ENCODE measurements at regions not wholly inside any gene's neighbourhood (a gene's known extent, or its start where the extent isn't known, plus 50 kb on each side); places are given as distances from the start of the nearest gene placed in this dataset.

DNA sequence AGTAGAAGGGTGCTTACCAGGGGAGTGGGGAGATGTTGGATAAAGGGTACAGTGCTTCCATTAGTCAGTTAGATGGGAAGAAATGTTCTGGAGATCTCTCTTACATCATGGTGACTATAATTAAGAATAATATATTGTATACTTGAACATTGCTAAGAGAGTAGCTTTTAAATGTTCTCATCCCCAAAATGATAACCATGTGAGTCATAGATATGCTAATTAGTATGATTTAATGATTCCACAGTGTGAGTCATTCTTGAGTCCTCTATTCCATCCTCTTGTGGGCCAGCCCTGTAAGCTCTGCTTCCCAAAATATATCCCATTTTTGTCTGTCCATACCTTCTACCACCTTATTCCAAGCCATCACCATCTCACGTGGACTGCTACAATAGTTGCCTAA, 80.6 kb upstream of the CDH11 start:
- TF ChIP-seq POLR2A (IDR thresholded peaks at IDR 0.05; ENCODE audit: low read depth, low read length) (no peak), BHLHE40 (IDR thresholded peaks at IDR 0.05; ENCODE audit: low read depth, low read length) (no peak), CEBPB (IDR thresholded peaks at IDR 0.05; ENCODE audit: low read depth, low read length) (no peak), RFX5 (IDR thresholded peaks at IDR 0.05; ENCODE audit: low read depth, low read length) (no peak), CHD1 (IDR thresholded peaks at IDR 0.05; ENCODE audit: low read depth, low read length) (no peak)
- TF ChIP-seq, protein P1, sequence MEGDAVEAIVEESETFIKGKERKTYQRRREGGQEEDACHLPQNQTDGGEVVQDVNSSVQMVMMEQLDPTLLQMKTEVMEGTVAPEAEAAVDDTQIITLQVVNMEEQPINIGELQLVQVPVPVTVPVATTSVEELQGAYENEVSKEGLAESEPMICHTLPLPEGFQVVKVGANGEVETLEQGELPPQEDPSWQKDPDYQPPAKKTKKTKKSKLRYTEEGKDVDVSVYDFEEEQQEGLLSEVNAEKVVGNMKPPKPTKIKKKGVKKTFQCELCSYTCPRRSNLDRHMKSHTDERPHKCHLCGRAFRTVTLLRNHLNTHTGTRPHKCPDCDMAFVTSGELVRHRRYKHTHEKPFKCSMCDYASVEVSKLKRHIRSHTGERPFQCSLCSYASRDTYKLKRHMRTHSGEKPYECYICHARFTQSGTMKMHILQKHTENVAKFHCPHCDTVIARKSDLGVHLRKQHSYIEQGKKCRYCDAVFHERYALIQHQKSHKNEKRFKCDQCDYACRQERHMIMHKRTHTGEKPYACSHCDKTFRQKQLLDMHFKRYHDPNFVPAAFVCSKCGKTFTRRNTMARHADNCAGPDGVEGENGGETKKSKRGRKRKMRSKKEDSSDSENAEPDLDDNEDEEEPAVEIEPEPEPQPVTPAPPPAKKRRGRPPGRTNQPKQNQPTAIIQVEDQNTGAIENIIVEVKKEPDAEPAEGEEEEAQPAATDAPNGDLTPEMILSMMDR (conservative IDR thresholded peaks at IDR 0.05; ENCODE audit: low read depth, low read length), result no peak
- TF ChIP-seq, protein P2, sequence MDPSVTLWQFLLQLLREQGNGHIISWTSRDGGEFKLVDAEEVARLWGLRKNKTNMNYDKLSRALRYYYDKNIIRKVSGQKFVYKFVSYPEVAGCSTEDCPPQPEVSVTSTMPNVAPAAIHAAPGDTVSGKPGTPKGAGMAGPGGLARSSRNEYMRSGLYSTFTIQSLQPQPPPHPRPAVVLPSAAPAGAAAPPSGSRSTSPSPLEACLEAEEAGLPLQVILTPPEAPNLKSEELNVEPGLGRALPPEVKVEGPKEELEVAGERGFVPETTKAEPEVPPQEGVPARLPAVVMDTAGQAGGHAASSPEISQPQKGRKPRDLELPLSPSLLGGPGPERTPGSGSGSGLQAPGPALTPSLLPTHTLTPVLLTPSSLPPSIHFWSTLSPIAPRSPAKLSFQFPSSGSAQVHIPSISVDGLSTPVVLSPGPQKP (IDR thresholded peaks at IDR 0.05; ENCODE audit: borderline replicate concordance, low read depth, low read length), result no peak
